GM21515 (cell line): ENCODE measurements at regions not wholly inside any gene's neighbourhood (a gene's known extent, or its start where the extent isn't known, plus 50 kb on each side); places are given as distances from the start of the nearest gene placed in this dataset.
"Not testable (repeated sequence)": the region's sequence is repeated elsewhere in the genome, so short reads cannot be mapped to it uniquely, and the experiment has no call there.

Experiments used
- ATAC-seq: cut with Tn5 transposase; IDR thresholded peaks from one replicate; pipeline ENCODE4 v1.9.1; 2021; ENCODE audit not compliant: unreplicated experiment

- not testable (repeated sequence) for ATAC-seq
These were observed 166.4 kb upstream of the TMCC3 start for GRCh38 chr12:94816746-94817145.

DNA sequence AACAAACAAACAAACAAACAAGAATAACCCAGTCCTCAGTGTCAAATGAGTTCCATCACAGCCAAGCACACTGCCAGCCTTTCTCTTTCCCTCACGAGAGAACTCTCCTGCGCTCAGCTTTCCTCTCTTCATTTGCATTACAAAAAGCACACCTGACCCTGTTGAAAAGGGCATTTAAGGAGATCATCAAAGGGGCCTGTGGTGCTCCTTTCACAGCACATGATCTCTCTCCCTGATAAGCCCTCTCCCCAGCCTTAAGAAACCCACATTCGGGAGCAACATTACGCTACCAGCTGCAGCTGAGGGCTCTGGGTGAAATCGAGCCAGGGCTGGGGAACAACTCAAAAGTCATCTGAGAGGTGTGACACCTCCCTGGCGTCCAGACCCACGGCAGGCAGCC, 165.6 kb upstream of the TMCC3 start:
- no peak for ATAC-seq

- ATAC-seq = no peak
These were observed 165.1 kb upstream of the TMCC3 start for GRCh38 chr12:94815450-94815849.

GRCh38 chr12:94813314-94813713, 163.0 kb upstream of the TMCC3 start:
- ATAC-seq = no peak

- no peak for ATAC-seq
These were observed 162.0 kb upstream of the TMCC3 start for GRCh38 chr12:94812345-94812744.

DNA sequence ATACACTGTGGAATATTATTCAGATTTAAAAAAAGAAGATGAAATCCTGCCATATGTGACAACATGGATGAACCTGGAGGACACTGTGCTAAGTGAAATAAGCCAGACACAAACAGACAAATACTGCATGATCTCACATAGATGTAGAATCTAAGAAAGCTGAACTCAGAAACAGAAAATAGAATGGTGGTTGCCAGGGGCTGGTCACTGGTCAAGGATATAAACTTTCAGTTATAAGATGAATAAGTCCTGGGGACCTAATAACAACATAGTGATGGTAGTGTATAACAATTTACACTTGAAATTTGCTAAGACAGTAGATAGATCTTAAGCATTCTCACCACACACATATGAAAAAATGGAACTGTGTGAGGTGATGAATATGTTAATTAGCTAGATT, 161.3 kb upstream of the TMCC3 start:
- no peak for ATAC-seq

DNA sequence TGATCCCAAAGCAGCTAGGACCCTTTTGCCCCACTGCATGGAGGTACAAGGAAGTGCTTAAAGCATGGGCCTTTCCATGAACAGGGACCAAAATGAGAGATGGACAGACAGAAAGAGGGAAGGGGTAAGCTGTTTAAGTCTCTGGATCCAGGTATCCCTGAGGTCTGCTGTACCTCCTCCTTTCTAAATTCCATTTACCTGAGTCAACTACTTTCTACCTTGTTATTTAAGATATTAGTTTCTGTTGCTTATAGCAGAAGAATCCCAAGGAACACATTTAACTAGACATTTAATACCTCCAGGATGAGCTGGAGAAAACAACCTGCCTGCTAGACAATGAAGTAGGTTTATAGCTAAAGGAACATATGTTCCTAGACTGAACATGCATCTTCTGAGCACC, 157.6 kb upstream of the TMCC3 start:
- ATAC-seq = no peak

- ATAC-seq = no peak
These were observed 156.3 kb upstream of the TMCC3 start for GRCh38 chr12:94806617-94807016.

- ATAC-seq = no peak
These were observed 155.6 kb upstream of the TMCC3 start for GRCh38 chr12:94805749-94806529.

DNA sequence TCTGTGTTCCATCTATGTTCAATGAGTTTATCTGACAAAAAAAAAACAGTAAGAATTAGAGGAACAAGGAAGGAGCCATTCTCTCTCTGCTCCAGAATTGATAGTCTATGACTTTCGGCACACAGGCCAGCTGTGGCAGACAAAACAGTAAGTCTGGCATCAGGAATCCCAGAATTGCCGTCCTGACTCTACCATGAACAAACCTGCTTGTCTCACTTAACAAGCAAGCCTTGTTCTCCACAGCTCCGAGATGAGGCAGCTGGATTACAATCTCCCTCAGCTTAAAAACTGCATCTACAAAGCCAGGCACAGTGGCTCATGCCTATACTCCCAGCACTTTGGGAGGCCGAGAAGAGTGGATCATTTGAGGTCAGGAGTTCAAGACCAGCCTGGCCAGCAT, 153.6 kb upstream of the TMCC3 start:
- no peak for ATAC-seq

DNA sequence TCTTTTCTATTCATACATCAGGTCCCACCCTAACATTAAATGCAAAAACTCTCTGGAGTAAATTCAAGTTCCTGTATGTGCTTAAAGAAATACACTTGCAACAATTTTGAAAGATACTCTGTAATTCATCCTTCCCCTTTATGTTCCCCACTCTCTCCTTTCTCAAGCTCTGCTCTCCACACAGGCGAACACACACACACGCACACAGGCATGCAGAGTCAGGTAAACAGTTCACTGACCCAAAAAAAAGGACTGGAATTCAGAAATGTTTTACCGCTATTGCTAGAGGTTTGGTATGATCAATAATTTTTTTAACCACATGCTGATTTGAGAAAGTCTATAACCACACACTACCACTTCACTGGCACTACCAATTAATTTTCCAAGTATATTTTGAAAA, 152.4 kb upstream of the TMCC3 start:
- ATAC-seq = no peak

- no peak for ATAC-seq
These were observed 151.4 kb upstream of the TMCC3 start for GRCh38 chr12:94801745-94802144.

DNA sequence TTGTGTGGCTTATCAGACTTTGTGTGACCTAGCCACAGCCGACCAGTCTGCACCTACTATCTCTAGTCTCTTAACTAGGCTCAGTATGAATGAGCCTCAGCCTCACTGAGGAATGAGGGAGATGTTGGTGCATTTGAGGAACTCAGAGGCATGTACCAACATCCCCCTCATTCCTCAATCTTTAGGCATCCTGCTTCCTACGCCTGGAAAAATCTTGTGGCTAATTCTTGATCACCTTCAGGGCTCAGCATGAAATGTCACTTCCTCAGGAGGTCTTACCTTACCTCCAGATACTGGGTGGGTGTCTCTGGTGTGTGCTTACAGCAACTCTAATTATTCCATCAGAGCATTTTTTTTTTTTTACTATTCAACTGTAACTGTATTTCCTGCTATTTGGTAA, 148.8 kb upstream of the TMCC3 start:
- no peak for ATAC-seq

DNA sequence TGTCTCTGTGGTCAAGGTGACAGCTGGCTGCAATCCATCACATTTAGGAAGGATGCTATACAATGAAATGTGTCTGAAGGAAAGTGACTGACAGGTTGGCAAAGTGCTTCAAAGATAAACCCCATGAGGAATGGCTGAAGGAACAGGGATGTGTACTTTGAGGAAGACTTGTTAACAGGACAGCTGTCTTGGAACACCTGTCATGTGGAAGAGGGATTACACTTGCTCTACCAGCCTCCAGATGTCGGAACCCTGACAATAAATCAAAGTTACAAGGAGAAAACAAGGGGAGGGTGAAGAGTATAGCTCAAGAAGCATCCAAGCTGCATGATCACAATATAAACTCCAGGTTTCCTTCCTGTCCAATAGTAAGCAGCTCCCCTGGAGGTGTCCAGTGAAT, 147.8 kb upstream of the TMCC3 start:
- no peak for ATAC-seq

- ATAC-seq = no peak
These were observed 145.2 kb upstream of the TMCC3 start for GRCh38 chr12:94795520-94795919.

DNA sequence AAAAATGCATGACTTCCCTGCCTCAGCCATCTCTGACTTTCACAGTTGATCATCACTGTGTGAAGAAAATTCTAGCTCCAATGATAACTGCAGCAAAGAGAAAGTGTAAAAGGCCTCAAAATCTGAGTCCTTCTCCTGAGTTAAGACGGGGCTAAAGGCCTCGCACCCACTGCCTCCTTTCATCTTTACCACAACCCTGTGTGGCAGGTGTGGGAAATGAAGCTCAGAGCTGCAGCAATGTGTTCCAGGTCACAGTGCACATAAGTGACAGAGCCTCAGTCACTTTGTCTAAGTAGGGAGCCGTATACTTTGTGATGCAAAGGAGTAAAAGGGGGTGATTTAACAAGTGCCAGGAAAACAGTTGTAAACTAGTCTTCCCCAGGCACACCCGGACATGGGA, 144.7 kb upstream of the TMCC3 start:
- ATAC-seq = no peak

DNA sequence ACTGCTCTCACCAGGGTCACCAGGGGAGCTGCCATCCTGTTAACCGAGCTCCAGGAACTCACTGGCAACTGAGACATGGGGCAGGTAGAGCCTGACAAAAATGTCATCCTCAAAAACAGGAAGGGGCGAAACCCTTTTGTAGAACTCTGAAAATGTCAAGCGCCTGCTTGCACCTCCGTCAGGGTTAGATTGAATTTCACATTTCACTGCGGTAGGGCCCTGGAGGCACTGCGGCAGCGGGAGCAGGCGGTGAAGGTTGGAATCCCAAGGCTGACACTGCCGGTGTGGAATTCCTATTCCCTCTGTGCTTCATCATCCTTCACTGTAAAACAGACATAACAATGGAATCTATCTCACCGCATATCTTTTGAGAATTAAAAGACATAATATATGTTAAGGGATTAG, 142.8 kb upstream of the TMCC3 start:
- no peak for ATAC-seq

DNA sequence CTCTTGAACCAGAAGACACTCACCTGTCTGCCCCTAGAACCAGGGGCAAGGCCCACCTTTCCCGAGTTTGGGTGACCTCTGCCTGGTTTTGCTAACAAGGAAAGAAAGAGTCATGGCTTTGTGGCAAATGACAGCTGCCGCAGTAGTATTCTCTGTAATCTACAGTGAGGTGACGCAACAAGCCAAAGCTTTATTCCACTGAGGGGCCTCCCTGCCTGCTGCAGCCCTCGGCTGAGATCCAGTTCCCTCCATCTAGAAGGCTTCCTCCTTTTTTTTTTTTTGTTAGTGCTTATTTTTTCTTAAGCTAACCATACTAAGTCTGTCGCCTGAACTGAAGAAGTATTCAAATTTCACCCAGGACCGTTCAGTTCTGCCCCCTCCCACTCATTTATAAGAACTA, 142.3 kb upstream of the TMCC3 start:
- no peak for ATAC-seq

GRCh38 chr12:94791933-94792332, 141.6 kb upstream of the TMCC3 start:
- ATAC-seq = no peak

- no peak for ATAC-seq
These were observed 140.5 kb upstream of the TMCC3 start for GRCh38 chr12:94790825-94791224.

DNA sequence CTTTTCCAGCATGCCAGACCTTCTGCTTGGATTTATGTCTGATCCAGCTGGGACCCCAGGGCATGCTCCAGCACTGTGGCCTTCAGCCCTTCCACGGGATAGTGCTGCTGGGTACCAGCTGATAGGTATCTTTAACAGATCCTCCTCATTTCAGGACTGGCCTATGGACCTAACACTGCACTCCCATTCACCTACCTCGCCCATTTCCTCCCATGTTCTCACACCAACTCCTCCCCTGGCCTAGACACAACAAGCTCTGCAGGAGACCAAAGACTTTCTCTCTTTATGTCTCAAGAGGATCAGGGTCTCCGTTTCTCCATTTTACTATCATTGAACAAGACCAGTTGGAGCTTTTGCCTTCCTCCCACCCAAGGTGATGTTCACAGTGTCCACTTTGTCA, 140.0 kb upstream of the TMCC3 start:
- no peak for ATAC-seq

DNA sequence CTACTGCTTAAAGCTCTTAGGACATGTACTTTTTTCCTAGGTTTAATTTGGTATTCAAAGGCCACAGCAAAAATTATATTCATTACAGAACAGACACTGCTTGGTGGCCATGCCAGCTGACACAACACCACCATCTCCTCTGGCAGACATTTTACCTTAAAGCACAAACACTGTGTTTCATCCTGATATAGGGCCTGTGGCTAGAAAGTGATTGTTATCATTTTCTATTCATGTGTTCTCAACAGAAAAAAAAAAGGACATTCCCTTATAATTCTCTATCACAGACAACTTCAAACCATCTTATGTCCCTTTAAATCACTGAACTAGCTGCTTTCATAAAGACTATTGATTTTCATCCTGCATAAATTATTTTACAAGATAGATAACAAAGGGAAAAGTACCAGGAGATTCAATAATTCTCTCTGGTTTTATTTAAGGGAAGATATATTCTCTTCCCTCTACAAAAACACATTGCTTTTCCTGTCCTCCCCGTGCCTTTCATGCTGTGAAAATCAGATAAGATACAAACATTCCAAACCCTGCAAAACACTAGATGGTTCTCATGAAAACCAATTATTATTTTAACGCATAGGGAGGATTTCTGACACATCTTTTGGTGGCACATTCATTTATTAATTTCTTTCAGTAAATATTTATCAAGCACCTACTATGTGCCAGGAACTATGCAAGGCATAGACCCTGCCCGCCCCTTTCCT, 139.3 kb upstream of the TMCC3 start:
- ATAC-seq = no peak

- no peak for ATAC-seq
These were observed 137.9 kb upstream of the TMCC3 start for GRCh38 chr12:94788298-94788697.
